Esophagus muscularis mucosa (tissue), 3 donors: ENCODE measurements at regions not wholly inside any gene's neighbourhood (a gene's known extent, or its start where the extent isn't known, plus 50 kb on each side); places are given as distances from the start of the nearest gene placed in this dataset.

Experiments used
- CTCF ChIP-seq, 3 experiments: fragments of 200-600 bp in 2 of 3; fragments of 450-650 bp in 1 of 3; sonication (generic) in 2 of 3; IDR thresholded peaks; one replicate each; pipeline ENCODE4 v1.5.1; 2017 to 2019; ENCODE audit warnings: antibody characterized with exemption in 3 of 3, mild to moderate bottlenecking in 2 of 3, moderate library complexity in 1 of 3
- EP300 ChIP-seq: sonication (generic); formaldehyde crosslinking; IDR thresholded peaks from one replicate; pipeline ENCODE4 v1.6.1; 2017; ENCODE audit warnings: antibody characterized with exemption

GRCh38 chr9:79049371-79049770 is 522.4 kb upstream of the TLE4 start:
- TF ChIP-seq EP300 (no peak), CTCF (IDR thresholded peaks at IDR 0.05) (no peak)
